Activated naive CD4-positive, alpha-beta T cell (primary cell): ENCODE measurements at regions not wholly inside any gene's neighbourhood (a gene's known extent, or its start where the extent isn't known, plus 50 kb on each side); places are given as distances from the start of the nearest gene placed in this dataset.
"Not testable (repeated sequence)": the region's sequence is repeated elsewhere in the genome, so short reads cannot be mapped to it uniquely, and the experiment has no call there.

Experiments used
- DNase-seq, 4 experiments: peaks; one replicate each; lab custom pipeline; 2025; lab: John Stamatoyannopoulos, UW

GRCh38 chr18:8882632-8883408, 177.5 kb downstream of the MTCL1 start:
- no peak for DNase-seq

- no peak for DNase-seq
Measured at GRCh38 chr18:8883409-8883668, 178.0 kb downstream of the MTCL1 start.

DNA sequence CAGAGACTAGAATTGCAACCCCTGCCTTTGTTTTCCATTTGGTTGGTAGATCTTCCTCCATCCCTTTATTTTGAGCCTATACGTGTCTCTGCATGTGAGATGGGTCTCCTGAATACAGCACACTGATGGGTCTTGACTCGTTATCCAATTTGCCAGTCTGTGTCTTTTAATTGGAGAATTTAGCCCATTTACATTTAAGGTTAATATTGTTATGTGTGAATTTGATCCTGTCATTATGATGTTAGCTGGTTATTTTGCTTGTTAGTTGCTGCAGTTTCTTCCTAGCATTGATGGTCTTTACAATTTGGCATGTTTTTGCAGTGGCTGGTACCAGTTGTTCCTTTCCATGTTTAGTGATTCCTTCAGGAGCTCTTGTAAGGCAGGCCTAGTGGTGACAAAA, 182.5 kb downstream of the MTCL1 start:
- not testable (repeated sequence) for DNase-seq

- no peak for DNase-seq
Measured at GRCh38 chr18:8889489-8889888, 184.1 kb downstream of the MTCL1 start.

- not testable (repeated sequence) for DNase-seq
Measured at GRCh38 chr18:8890503-8890902, 185.1 kb downstream of the MTCL1 start.

- no peak for DNase-seq
Measured at GRCh38 chr18:8890957-8891464, 185.7 kb downstream of the MTCL1 start.

- DNase-seq: no peak
Measured at GRCh38 chr18:8893221-8893620, 187.9 kb downstream of the MTCL1 start.

DNA sequence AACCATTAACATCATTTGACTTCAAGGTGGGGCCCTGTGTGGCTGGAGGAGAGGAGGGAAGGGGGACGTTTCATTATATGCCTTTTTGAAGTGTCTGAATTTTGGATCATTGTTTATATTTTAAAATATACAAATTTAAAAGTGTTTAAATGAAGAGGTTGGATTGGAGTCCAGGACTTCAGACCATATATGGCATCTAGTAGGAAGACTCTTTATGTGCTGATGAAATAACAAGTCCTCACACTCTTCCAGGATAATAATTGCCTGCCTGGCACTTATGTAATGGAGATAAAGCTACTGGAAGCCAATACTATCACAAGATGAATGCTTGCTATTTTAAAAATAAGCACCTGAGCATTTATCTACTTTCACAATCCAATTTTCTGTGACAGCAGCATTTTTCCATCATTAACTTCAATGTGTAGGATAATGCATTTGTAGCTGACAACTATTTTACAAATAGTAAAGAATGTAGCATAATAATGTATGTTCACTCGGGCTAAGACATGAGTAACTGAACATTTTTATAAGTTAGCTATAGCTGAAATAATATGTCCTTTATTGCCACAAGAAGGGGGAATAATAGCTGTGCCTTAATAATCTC, 188.4 kb downstream of the MTCL1 start:
- DNase-seq: no peak

DNA sequence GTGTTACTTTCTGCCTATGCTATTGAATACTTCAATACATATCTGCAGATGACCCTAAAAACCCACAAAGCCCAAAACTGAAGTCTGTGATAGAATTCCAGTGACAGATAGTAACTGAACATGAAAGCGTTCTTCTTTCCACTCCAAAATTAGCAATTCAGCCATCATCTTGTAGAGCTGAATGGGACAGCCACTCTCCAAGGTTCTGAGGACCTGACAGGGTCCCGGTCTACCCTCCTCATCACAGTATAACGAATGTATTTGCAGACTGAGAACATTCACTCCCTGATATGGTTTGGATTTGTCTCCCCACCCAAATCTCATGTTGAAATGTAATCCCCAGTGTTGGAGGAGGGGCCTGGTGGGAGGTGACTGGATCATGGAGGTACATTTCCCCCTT, 189.5 kb downstream of the MTCL1 start:
- DNase-seq: no peak

GRCh38 chr18:8895341-8895740, 190.0 kb downstream of the MTCL1 start:
- DNase-seq: no peak

DNA sequence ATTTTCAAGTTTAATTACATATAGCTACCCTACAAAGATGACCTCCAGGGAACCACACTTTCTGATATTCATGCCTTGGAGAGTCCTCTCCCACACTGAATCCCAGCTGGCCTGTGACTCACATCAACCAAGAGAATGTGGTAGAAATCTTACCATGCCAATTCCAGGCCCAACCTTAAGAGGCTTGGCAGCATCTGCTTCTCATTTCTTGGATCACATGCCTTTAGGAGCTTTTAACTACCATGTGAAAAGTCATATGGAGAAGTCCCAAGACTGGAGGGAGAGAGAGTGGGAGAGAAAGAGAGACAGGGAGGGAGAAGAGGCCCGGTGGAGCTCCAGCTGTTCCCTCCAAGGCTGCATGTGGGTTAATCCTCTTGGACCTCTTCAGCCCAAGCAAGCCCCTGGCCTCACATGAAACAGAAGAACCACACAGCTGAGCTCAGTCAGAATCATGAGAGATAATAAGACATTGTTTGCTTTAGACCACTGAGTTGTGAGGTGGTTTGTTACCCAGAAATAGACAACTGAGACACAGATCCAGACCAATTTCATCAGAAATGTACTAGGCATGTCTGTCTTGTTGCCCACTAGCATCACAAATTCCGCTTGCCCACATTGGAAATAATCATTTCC, 190.7 kb downstream of the MTCL1 start:
- no peak for DNase-seq

DNA sequence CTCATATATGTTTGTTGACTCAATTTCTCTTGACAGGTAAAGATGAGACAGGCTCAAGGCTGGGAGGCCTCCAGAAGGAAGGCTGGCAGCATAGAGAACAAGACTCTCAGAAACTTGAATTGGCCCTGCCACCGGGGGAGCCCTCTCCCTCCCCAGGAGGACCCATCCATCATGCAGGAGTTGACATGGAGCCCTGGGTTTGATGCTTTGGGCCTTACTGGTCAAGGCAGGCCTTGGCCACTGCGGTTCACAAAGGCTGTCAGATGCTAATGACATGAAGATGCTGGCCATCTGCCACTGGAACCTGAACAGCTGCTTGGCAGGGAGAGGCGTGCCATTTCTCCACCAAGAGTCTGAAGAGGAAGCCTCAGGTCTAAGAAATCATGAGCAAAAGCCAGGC, 193.6 kb downstream of the MTCL1 start:
- no peak for DNase-seq

- DNase-seq: no peak
Measured at GRCh38 chr18:8900552-8900951, 195.2 kb downstream of the MTCL1 start.

DNA sequence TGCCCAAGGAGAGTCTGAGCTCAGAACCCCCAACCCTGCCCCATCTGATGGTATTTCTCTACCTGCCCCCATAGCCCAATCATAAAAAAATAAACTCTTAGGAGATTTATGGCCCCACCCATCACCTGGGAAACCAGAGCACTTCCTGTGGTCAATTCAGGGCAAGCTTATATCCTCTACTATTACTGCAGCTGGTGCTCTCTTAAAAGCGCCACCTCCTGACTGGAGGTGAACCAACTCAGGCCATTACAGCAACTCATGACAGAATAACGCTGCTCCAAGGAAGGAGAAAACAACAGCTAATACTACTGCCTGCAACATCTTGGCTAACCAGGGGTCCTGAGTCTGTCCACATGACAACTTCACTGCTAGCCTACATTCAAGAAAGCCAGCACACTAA, 195.7 kb downstream of the MTCL1 start:
- no peak for DNase-seq

- no peak for DNase-seq
Measured at GRCh38 chr18:8904316-8904715, 198.2 kb upstream of the NDUFV2 start.

GRCh38 chr18:8908792-8909510, 193.5 kb upstream of the NDUFV2 start:
- no peak for DNase-seq

GRCh38 chr18:8910186-8910822, 192.2 kb upstream of the NDUFV2 start:
- DNase-seq: no peak

GRCh38 chr18:8910843-8911242, 191.7 kb upstream of the NDUFV2 start:
- no peak for DNase-seq

GRCh38 chr18:8911408-8912340, 190.8 kb upstream of the NDUFV2 start:
- no peak for DNase-seq

DNA sequence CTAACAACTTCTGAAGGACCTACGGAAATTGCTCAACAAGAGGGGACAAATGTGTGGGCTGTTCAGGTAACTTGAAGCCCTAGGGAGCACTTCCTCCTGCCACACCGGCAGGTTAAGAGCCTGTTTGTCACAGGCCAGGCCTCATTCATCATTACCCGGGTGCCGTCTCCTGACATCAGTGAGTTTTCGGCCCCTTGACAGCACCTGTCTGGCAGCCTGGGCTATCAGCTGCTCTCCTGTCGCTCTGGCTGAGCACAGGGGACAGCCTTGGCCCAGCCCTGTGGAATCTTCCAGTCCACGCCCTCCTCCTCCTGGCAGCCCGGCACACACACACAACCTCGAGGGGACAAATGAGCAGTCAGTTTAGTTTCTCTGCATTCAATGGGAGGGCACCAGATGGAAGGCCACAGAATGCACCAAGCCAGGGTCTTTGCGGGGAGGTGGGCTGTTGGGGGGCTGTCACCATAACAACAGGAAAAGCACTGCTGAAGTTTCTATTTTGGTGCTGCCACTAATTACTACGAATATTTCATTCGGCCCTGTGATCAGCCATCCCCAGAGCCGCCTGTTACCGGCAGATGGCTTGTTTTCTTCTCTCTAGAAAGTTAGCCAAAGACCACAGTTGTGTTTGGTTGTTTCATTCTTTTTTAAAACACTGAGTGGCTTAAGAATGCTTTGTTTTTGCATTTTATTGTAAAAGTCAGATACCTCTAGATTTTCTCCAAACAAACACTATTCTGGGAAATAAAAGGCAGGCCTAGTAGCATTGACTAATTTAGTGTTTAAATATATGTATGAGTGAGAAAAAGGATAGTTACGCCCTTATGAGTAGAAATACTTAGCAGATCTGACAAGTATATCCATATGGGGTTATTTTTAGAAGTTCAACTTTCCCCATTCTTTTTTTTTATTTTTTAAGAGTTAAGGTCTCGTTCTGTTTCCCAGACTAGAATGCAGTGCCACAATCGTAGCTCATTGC, 189.9 kb upstream of the NDUFV2 start:
- DNase-seq: no peak
